GM12878 (cell line): ENCODE measurements at regions not wholly inside any gene's neighbourhood (a gene's known extent, or its start where the extent isn't known, plus 50 kb on each side); places are given as distances from the start of the nearest gene placed in this dataset.

ENCODE experiments used
- ATAC-seq: fragments of 200-7000 bp; cut with Tn5 transposase; 3 replicates; pipeline ENCODE4 v1.9.1; 2020; ENCODE audit warnings: mild to moderate bottlenecking, moderate library complexity
- BruUV-seq: library from RNA; stranded (reverse); fragments of 400-500 nt; replicated peaks from 2 replicates; lab custom pipeline; 2021; lab: Mats Ljungman, UMichigan
- CTCF ChIA-PET: fragments of 300-600 bp; sonication (Branson Sonifier 250); formaldehyde crosslinking; extraction: SDS; loops from one replicate; lab custom pipeline; 2021; ENCODE audit warnings: inconsistent platforms; lab: Yijun Ruan, JAX
- POLR2A ChIA-PET: fragments of 350-600 bp; formaldehyde crosslinking; extraction: SDS; loops from one replicate; lab custom pipeline; 2021; ENCODE audit warnings: inconsistent platforms; lab: Charles Lee
- RAD21 ChIA-PET: fragments of 300-600 bp; sonication (Branson Sonifier 250); formaldehyde crosslinking; loops from one replicate; lab custom pipeline; 2023; ENCODE audit warnings: antibody characterized with exemption; ENCODE audit not compliant: unreplicated experiment; lab: Charles Lee
- SMC1A ChIA-PET: fragments of 300-600 bp; sonication (Branson Sonifier 250); formaldehyde crosslinking; loops from one replicate; lab custom pipeline; 2023; ENCODE audit not compliant: unreplicated experiment, uncharacterized antibody; lab: Charles Lee
- DNase-seq: peaks from one replicate; pipeline ENCODE4 v3.0.0-alpha.2; 2011; ENCODE audit warnings: low read depth, low spot score
- FAIRE-seq: peaks from 3 replicates; lab custom pipeline; 2011; peaks lifted over from hg19 to GRCh38; lab: Jason Lieb, UNC
- H2AFZ ChIP-seq: 2 replicates; pipeline ENCODE4 v1.6.0; 2011; ENCODE audit warnings: low read depth, low read length, control low read depth; ENCODE audit not compliant: control insufficient read depth
- H3K27ac ChIP-seq: 2 replicates; pipeline ENCODE4 v1.5.1; 2011; ENCODE audit warnings: control low read depth; ENCODE audit not compliant: control insufficient read depth, insufficient read depth
- H3K27me3 ChIP-seq, 2 experiments: replicated peaks in 1 of 2; 2 replicates each; pipeline versions ENCODE4 v1.6.0 to v1.6.1; 2011; ENCODE audit warnings: low read length in 1 of 2; ENCODE audit not compliant: control insufficient read depth in 2 of 2, insufficient read depth in 2 of 2
- H3K36me3 ChIP-seq, 2 experiments: 2 replicates each; pipeline ENCODE4 v1.5.1; 2011; ENCODE audit warnings: low read length in 1 of 2; ENCODE audit not compliant: control insufficient read depth in 2 of 2, insufficient read depth in 2 of 2
- H3K4me1 ChIP-seq: 2 replicates; pipeline ENCODE4 v1.6.1; 2011; ENCODE audit warnings: mild to moderate bottlenecking, low read length, moderate library complexity, mixed read lengths; ENCODE audit not compliant: control insufficient read depth, insufficient read depth
- H3K4me2 ChIP-seq: 2 replicates; pipeline ENCODE4 v1.6.0; 2011; ENCODE audit warnings: control low read depth; ENCODE audit not compliant: control insufficient read depth, insufficient read depth
- H3K4me3 ChIP-seq: fragments of 200-600 bp; sonication (generic); 2 replicates; pipeline ENCODE4 v1.5.1; 2016
- H3K79me2 ChIP-seq: 2 replicates; pipeline ENCODE4 v1.6.0; 2011; ENCODE audit warnings: low read length; ENCODE audit not compliant: control insufficient read depth, insufficient read depth
- H3K9ac ChIP-seq: 2 replicates; pipeline ENCODE4 v1.8.0; 2011; ENCODE audit warnings: low read length, control low read depth, mixed read lengths; ENCODE audit not compliant: control insufficient read depth, insufficient read depth
- H3K9me3 ChIP-seq: replicated peaks from 3 replicates; pipeline ENCODE4 v1.5.1; 2011; ENCODE audit warnings: mild to moderate bottlenecking, low read length; ENCODE audit not compliant: control insufficient read depth, insufficient read depth
- H4K20me1 ChIP-seq: 2 replicates; pipeline ENCODE4 v1.6.0; 2011; ENCODE audit not compliant: control insufficient read depth, insufficient read depth
- LARP7 ChIP-seq: fragments of 450-650 bp; IDR thresholded peaks from 2 replicates; pipeline ENCODE4 v1.6.1; 2017; ENCODE audit warnings: mild to moderate bottlenecking
- SIX5 ChIP-seq: IDR thresholded peaks from 2 replicates; pipeline ENCODE4 v1.6.1; 2011; ENCODE audit warnings: mild to moderate bottlenecking, low read depth, low read length, moderate library complexity; ENCODE audit not compliant: severe bottlenecking
- SREBF2 ChIP-seq: IDR thresholded peaks from 2 replicates; pipeline ENCODE4 v1.6.1; 2012; ENCODE audit warnings: mild to moderate bottlenecking, low read length
- TBL1XR1 ChIP-seq: IDR thresholded peaks from 2 replicates; pipeline ENCODE4 v1.6.1; 2012; ENCODE audit warnings: low read depth, low read length, improper control_type of control experiment
- WGBS: methylation state at CpG from one replicate; pipeline ENCODE4 v1.1.6; 2016; ENCODE audit warnings: low lambda C conversion rate; ENCODE audit not compliant: insufficient replicate concordance, insufficient coverage; ENCODE audit errors: missing lambda C conversion rate; 5-methylcytosine and 5-hydroxymethylcytosine counted together
- in situ Hi-C: fragments of 300-500 bp; cut with MboI; formaldehyde crosslinking; loops from 9 replicates; pipeline ENCODE4 v1.14.3; 2018; ENCODE audit warnings: mixed read lengths
- intact Hi-C: fragments of 100-400 bp; cut with micrococcal nuclease; formaldehyde crosslinking; loops from one replicate; pipeline ENCODE4 v1.14.2; 2022; ENCODE audit not compliant: unreplicated experiment
- TF ChIP-seq, protein P1 (sequence below): fragments of 450-650 bp; formaldehyde crosslinking; IDR thresholded peaks from 2 replicates; pipeline ENCODE4 v1.4.0; 2020; ENCODE audit warnings: mild to moderate bottlenecking, moderate library complexity

DNA sequence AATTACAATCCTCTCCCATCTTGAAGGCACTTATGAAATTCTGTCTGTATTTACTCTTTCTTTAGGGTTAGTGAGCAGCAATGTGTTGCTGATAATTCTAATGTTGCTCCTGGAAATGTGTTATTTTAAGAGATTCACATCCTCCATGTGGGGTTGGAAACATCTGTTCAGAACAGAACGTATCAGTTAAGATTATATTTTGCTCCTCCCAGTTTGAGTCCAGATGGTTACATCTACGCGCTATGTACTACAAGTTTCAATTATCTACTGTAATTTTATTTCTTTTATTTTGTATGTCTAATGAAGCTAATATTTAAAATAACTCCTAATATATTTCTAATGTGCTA is 250.6 kb upstream of the KLF6 start:
- H3K4me1 ChIP-seq: peaks cover 24% of the 10 kb centered on the region
- no peak overlapping the region for H3K9ac ChIP-seq
- no peak for ATAC-seq
- in situ Hi-C loops: no loop called here
- no peak overlapping the region for H3K4me3 ChIP-seq
- H3K27ac ChIP-seq: no peak overlapping the region
- no TSS peak for BruUV-seq
- H3K79me2 ChIP-seq: no peaks in the 10 kb centered on the region
- H3K4me2 ChIP-seq: no peak overlapping the region
- ChIA-PET CTCF (interaction anchor here (1.0 kb wide), 1 partner anchor 9 kb away, joined by 3 read pairs; no protein-coding TSS in a partner anchor), POLR2A (no interaction called here), SMC1A (interaction anchor here (0.6 to 2.4 kb wide), 4 partner anchors 10 to 162 kb away, joined by 3 to 11 read pairs (median 4); no protein-coding TSS in a partner anchor), RAD21 (interaction anchor here (0.6 to 1.7 kb wide), 3 partner anchors 10 to 91 kb away, joined by 3 to 6 read pairs (median 3); no protein-coding TSS in a partner anchor)
- H2AFZ ChIP-seq: peak overlapping the region; percentile 89; the same call in 1 of the 2 replicates
- intact Hi-C loops: loop anchor here (10.0 kb wide), 1 partner anchor 251 kb away; the partner anchor contains the start of gene KLF6
- no peak for TF ChIP-seq TBL1XR1
- TF ChIP-seq, protein P1, sequence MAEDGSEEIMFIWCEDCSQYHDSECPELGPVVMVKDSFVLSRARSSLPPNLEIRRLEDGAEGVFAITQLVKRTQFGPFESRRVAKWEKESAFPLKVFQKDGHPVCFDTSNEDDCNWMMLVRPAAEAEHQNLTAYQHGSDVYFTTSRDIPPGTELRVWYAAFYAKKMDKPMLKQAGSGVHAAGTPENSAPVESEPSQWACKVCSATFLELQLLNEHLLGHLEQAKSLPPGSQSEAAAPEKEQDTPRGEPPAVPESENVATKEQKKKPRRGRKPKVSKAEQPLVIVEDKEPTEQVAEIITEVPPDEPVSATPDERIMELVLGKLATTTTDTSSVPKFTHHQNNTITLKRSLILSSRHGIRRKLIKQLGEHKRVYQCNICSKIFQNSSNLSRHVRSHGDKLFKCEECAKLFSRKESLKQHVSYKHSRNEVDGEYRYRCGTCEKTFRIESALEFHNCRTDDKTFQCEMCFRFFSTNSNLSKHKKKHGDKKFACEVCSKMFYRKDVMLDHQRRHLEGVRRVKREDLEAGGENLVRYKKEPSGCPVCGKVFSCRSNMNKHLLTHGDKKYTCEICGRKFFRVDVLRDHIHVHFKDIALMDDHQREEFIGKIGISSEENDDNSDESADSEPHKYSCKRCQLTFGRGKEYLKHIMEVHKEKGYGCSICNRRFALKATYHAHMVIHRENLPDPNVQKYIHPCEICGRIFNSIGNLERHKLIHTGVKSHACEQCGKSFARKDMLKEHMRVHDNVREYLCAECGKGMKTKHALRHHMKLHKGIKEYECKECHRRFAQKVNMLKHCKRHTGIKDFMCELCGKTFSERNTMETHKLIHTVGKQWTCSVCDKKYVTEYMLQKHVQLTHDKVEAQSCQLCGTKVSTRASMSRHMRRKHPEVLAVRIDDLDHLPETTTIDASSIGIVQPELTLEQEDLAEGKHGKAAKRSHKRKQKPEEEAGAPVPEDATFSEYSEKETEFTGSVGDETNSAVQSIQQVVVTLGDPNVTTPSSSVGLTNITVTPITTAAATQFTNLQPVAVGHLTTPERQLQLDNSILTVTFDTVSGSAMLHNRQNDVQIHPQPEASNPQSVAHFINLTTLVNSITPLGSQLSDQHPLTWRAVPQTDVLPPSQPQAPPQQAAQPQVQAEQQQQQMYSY (CRISPR knock-in tag): no peak
- no peak for TF ChIP-seq LARP7
- TF ChIP-seq SREBF2: no peak
- TF ChIP-seq SIX5: no peak
- no peak for FAIRE-seq
- no peak for DNase-seq
- peaks cover 2% of the 10 kb centered on the region; the same call in 1 of the 3 replicates for H3K9me3 ChIP-seq
- H3K27me3 ChIP-seq: no peaks in the 10 kb centered on the region
- no peaks in the 10 kb centered on the region for H3K36me3 ChIP-seq
- H4K20me1 ChIP-seq: no peaks in the 10 kb centered on the region
- WGBS: 100% methylated on average over 3 of the region's 3 CpGs
